SK-N-MC (cell line): ENCODE measurements at regions not wholly inside any gene's neighbourhood (a gene's known extent, or its start where the extent isn't known, plus 50 kb on each side); places are given as distances from the start of the nearest gene placed in this dataset.

Experiments used
- DNase-seq: peaks from one replicate; pipeline ENCODE4 v3.0.0-alpha.2; 2011; ENCODE audit warnings: low read depth, low spot score
- H3K27ac ChIP-seq: fragments of 200-600 bp; sonication (generic); 2 replicates; pipeline ENCODE4 v1.5.1; 2016; ENCODE audit warnings: mixed run types
- H3K36me3 ChIP-seq: fragments of 200-600 bp; sonication (generic); 2 replicates; pipeline ENCODE4 v1.6.1; 2017; ENCODE audit warnings: antibody characterized with exemption, low read length, mixed read lengths; ENCODE audit not compliant: insufficient read depth
- H3K4me3 ChIP-seq: fragments of 200-600 bp; sonication (generic); 2 replicates; pipeline ENCODE4 v1.5.1; 2016
- H3K9ac ChIP-seq: fragments of 200-600 bp; sonication (generic); 2 replicates; pipeline ENCODE4 v1.8.0; 2017; ENCODE audit warnings: mixed run types, mixed read lengths; ENCODE audit not compliant: insufficient read length
- H3K9me3 ChIP-seq: fragments of 200-600 bp; sonication (generic); 2 replicates; pipeline ENCODE4 v1.6.1; 2017; ENCODE audit warnings: low read depth, mild to moderate bottlenecking, antibody characterized with exemption, low read length, moderate library complexity, mixed read lengths
- EZH2 ChIP-seq: fragments of 200-600 bp; sonication (generic); IDR thresholded peaks from one replicate; pipeline ENCODE4 v1.6.1; 2017; ENCODE audit warnings: antibody characterized with exemption
- FOXP2 ChIP-seq: optimal IDR thresholded peaks from 2 replicates; pipeline ENCODE3; 2011; ENCODE audit warnings: mild to moderate bottlenecking, moderate library complexity; ENCODE audit not compliant: insufficient read depth; ENCODE audit errors: extremely low read length, control extremely low read depth
- POLR2AphosphoS5 ChIP-seq: IDR thresholded peaks from 2 replicates; pipeline ENCODE4 v1.6.1; 2012; ENCODE audit warnings: mild to moderate bottlenecking, low read depth, low read length, borderline replicate concordance

- H3K9me3 ChIP-seq = no peaks in the 10 kb centered on the region
- H3K27ac ChIP-seq = no peak overlapping the region
- no peak overlapping the region for H3K9ac ChIP-seq
- TF ChIP-seq POLR2AphosphoS5 (no peak), FOXP2 (no peak), EZH2 (no peak)
- DNase-seq = no peak
- H3K36me3 ChIP-seq = no peaks in the 10 kb centered on the region
- no peak overlapping the region for H3K4me3 ChIP-seq
Measured at GRCh38 chr20:39600871-39601270, 638.7 kb downstream of the DHX35 start.

GRCh38 chr20:39600156-39600555, 638.0 kb downstream of the DHX35 start:
- no peak overlapping the region for H3K27ac ChIP-seq
- no peaks in the 10 kb centered on the region for H3K9me3 ChIP-seq
- H3K9ac ChIP-seq = no peak overlapping the region
- TF ChIP-seq EZH2 = no peak
- no peak for TF ChIP-seq FOXP2
- TF ChIP-seq POLR2AphosphoS5 = no peak
- H3K4me3 ChIP-seq = no peak overlapping the region
- no peak for DNase-seq
- H3K36me3 ChIP-seq = no peaks in the 10 kb centered on the region

- DNase-seq = no peak
- Histone ChIP-seq H3K4me3 (no peak overlapping the region), H3K27ac (no peak overlapping the region), H3K9ac (no peak overlapping the region), H3K9me3 (no peaks in the 10 kb centered on the region), H3K36me3 (no peaks in the 10 kb centered on the region)
- TF ChIP-seq FOXP2 (no peak), EZH2 (no peak), POLR2AphosphoS5 (no peak)
Measured at GRCh38 chr20:39596554-39596953, 634.4 kb downstream of the DHX35 start.

- no peak overlapping the region for H3K4me3 ChIP-seq
- H3K9ac ChIP-seq = no peak overlapping the region
- DNase-seq = no peak
- H3K9me3 ChIP-seq = no peaks in the 10 kb centered on the region
- H3K36me3 ChIP-seq = no peaks in the 10 kb centered on the region
- TF ChIP-seq POLR2AphosphoS5 = no peak
- no peak overlapping the region for H3K27ac ChIP-seq
Measured at GRCh38 chr20:39592371-39592770, 630.2 kb downstream of the DHX35 start.

- TF ChIP-seq EZH2 (no peak), POLR2AphosphoS5 (no peak), FOXP2 (no peak)
- no peak overlapping the region for H3K9ac ChIP-seq
Measured at GRCh38 chr20:39588148-39588757, 626.1 kb downstream of the DHX35 start.

GRCh38 chr20:39581034-39581433, 618.9 kb downstream of the DHX35 start:
- H3K4me3 ChIP-seq = no peak overlapping the region
- no peak for TF ChIP-seq EZH2
- no peak for TF ChIP-seq FOXP2
- no peak for TF ChIP-seq POLR2AphosphoS5
- H3K9me3 ChIP-seq = no peaks in the 10 kb centered on the region
- DNase-seq = no peak
- H3K9ac ChIP-seq = no peak overlapping the region
- H3K27ac ChIP-seq = no peak overlapping the region
- no peaks in the 10 kb centered on the region for H3K36me3 ChIP-seq

More at GRCh38 chr20:39588148-39588757, 626.1 kb downstream of the DHX35 start:
- DNase-seq = peak; percentile 35
- Histone ChIP-seq H3K4me3 (no peak overlapping the region), H3K36me3 (no peaks in the 10 kb centered on the region), H3K9me3 (no peaks in the 10 kb centered on the region), H3K27ac (no peak overlapping the region)

GRCh38 chr20:39576771-39577170, 614.6 kb downstream of the DHX35 start:
- TF ChIP-seq EZH2 = no peak
- no peak for TF ChIP-seq FOXP2
- TF ChIP-seq POLR2AphosphoS5 = no peak
- no peak for DNase-seq
- no peak overlapping the region for H3K4me3 ChIP-seq

GRCh38 chr20:39574061-39574460, 611.9 kb downstream of the DHX35 start:
- H3K27ac ChIP-seq = no peak overlapping the region
- H3K9me3 ChIP-seq = no peaks in the 10 kb centered on the region
- TF ChIP-seq POLR2AphosphoS5 = no peak
- no peak for TF ChIP-seq FOXP2
- TF ChIP-seq EZH2 = no peak
- no peak overlapping the region for H3K4me3 ChIP-seq
- H3K36me3 ChIP-seq = no peaks in the 10 kb centered on the region
- no peak overlapping the region for H3K9ac ChIP-seq
- DNase-seq = no peak

More at GRCh38 chr20:39576771-39577170, 614.6 kb downstream of the DHX35 start:
- H3K9me3 ChIP-seq = no peaks in the 10 kb centered on the region
- no peak overlapping the region for H3K27ac ChIP-seq
- H3K9ac ChIP-seq = no peak overlapping the region
- no peaks in the 10 kb centered on the region for H3K36me3 ChIP-seq

- Histone ChIP-seq H3K4me3 (no peak overlapping the region), H3K27ac (no peak overlapping the region), H3K9me3 (no peaks in the 10 kb centered on the region), H3K9ac (no peak overlapping the region), H3K36me3 (no peaks in the 10 kb centered on the region)
- TF ChIP-seq EZH2 = no peak
- no peak for TF ChIP-seq FOXP2
- no peak for TF ChIP-seq POLR2AphosphoS5
- no peak for DNase-seq
Measured at GRCh38 chr20:39571171-39571570, 609.0 kb downstream of the DHX35 start.
